ENCODE measurements at regions not wholly inside any gene's neighbourhood (a gene's known extent, or its start where the extent isn't known, plus 50 kb on each side); places are given as distances from the start of the nearest gene placed in this dataset.

GRCh38 chr4:138538743-138539142 lies 296.6 kb upstream of the SLC7A11 start:
- no peak for TF ChIP-seq CTCF (IDR thresholded peaks at IDR 0.05; ENCODE audit: control insufficient read depth, insufficient read depth, low read depth, low read length, missing control alignments)
- H3K4me3 ChIP-seq (ENCODE audit: control insufficient read depth, low read depth, low read length): no peak overlapping the region
- DNase-seq (ENCODE audit: low read depth): no peak

GRCh38 chr4:138537731-138538490 lies 295.8 kb upstream of the SLC7A11 start:
- no peak for TF ChIP-seq CTCF (IDR thresholded peaks at IDR 0.05; ENCODE audit: control insufficient read depth, insufficient read depth, low read depth, low read length, missing control alignments)
- no peak overlapping the region for H3K4me3 ChIP-seq (ENCODE audit: control insufficient read depth, low read depth, low read length)
- no peak for DNase-seq (ENCODE audit: low read depth)

- no peak for DNase-seq (ENCODE audit: low read depth)
- no peak overlapping the region for H3K4me3 ChIP-seq (ENCODE audit: control insufficient read depth, low read depth, low read length)
- TF ChIP-seq CTCF (IDR thresholded peaks at IDR 0.05; ENCODE audit: control insufficient read depth, insufficient read depth, low read depth, low read length, missing control alignments): no peak
These were observed 293.2 kb upstream of the SLC7A11 start for GRCh38 chr4:138535316-138535715.

GRCh38 chr4:138522366-138522765 lies 280.2 kb upstream of the SLC7A11 start:
- TF ChIP-seq CTCF (IDR thresholded peaks at IDR 0.05; ENCODE audit: control insufficient read depth, insufficient read depth, low read depth, low read length, missing control alignments): peak; percentile 67
- H3K4me3 ChIP-seq (ENCODE audit: control insufficient read depth, low read depth, low read length): no peak overlapping the region
- no peak for DNase-seq (ENCODE audit: low read depth)

- TF ChIP-seq CTCF (IDR thresholded peaks at IDR 0.05; ENCODE audit: control insufficient read depth, insufficient read depth, low read depth, low read length, missing control alignments): no peak
- no peak for DNase-seq (ENCODE audit: low read depth)
- H3K4me3 ChIP-seq (ENCODE audit: control insufficient read depth, low read depth, low read length): no peak overlapping the region
These were observed 279.7 kb upstream of the SLC7A11 start for GRCh38 chr4:138521809-138522208.

- TF ChIP-seq CTCF (IDR thresholded peaks at IDR 0.05; ENCODE audit: control insufficient read depth, insufficient read depth, low read depth, low read length, missing control alignments): no peak
- no peak overlapping the region for H3K4me3 ChIP-seq (ENCODE audit: control insufficient read depth, low read depth, low read length)
- DNase-seq (ENCODE audit: low read depth): no peak
These were observed 277.3 kb upstream of the SLC7A11 start for GRCh38 chr4:138519436-138519835.

Data from AG09309 (cell line).